Thymus (tissue), 11 donors: ENCODE measurements at regions not wholly inside any gene's neighbourhood (a gene's known extent, or its start where the extent isn't known, plus 50 kb on each side); places are given as distances from the start of the nearest gene placed in this dataset.
"Not testable (repeated sequence)": the region's sequence is repeated elsewhere in the genome, so short reads cannot be mapped to it uniquely, and the experiment has no call there.

Experiments used
- DNase-seq, 9 donors: peaks; one replicate each; pipeline ENCODE4 v3.0.0-alpha.2; 2013; ENCODE audit warnings: low spot score in 9 of 9, low read depth in 6 of 9, missing footprints in 1 of 9
- H3K27ac ChIP-seq, 2 donors: one replicate each; pipeline ENCODE4 v1.5.1; 2013; ENCODE audit warnings: control low read depth in 1 of 2, low read depth in 1 of 2, low read length in 1 of 2, mild to moderate bottlenecking in 1 of 2, moderate library complexity in 1 of 2
- H3K27me3 ChIP-seq, 2 donors: one replicate each; pipeline ENCODE4 v1.5.1; 2013; ENCODE audit warnings: low read length in 1 of 2; ENCODE audit not compliant: control insufficient read depth in 2 of 2, insufficient read depth in 1 of 2
- H3K36me3 ChIP-seq, 2 donors: one replicate each; pipeline ENCODE4 v1.5.1; 2013; ENCODE audit warnings: low read length in 1 of 2, mild to moderate bottlenecking in 1 of 2, moderate library complexity in 1 of 2; ENCODE audit not compliant: control insufficient read depth in 2 of 2, insufficient read depth in 2 of 2
- H3K4me1 ChIP-seq, 2 donors: one replicate each; pipeline ENCODE4 v1.5.1; 2013; ENCODE audit warnings: low read length in 2 of 2; ENCODE audit not compliant: control insufficient read depth in 2 of 2, insufficient read depth in 2 of 2
- H3K4me3 ChIP-seq, 2 donors: one replicate each; pipeline ENCODE4 v1.5.1; 2013; ENCODE audit warnings: low read length in 2 of 2, control low read depth in 1 of 2, mild to moderate bottlenecking in 1 of 2
- H3K9me3 ChIP-seq, 2 donors: one replicate each; pipeline ENCODE4 v1.5.1; 2013; ENCODE audit warnings: low read length in 1 of 2, mild to moderate bottlenecking in 1 of 2; ENCODE audit not compliant: control insufficient read depth in 2 of 2, insufficient read depth in 1 of 2
- WGBS: extraction: QIAGEN DNeasy Blood & Tissue Kit; methylation state at CpG from one replicate; pipeline ENCODE4 v1.1.7; 2013; 5-methylcytosine and 5-hydroxymethylcytosine counted together
- donor health status: healthy.

- no peak overlapping the region for H3K4me3 ChIP-seq
- no peak overlapping the region for H3K27ac ChIP-seq
- 90% methylated on average over 2 of the region's 2 CpGs for WGBS
- no peaks in the 10 kb centered on the region for H3K9me3 ChIP-seq
- no peaks in the 10 kb centered on the region for H3K36me3 ChIP-seq
- DNase-seq = no peak
- H3K27me3 ChIP-seq = no peaks in the 10 kb centered on the region
- no peaks in the 10 kb centered on the region for H3K4me1 ChIP-seq
These were observed 1386.5 kb upstream of the CDH8 start for GRCh38 chr16:63422715-63423114.

DNA sequence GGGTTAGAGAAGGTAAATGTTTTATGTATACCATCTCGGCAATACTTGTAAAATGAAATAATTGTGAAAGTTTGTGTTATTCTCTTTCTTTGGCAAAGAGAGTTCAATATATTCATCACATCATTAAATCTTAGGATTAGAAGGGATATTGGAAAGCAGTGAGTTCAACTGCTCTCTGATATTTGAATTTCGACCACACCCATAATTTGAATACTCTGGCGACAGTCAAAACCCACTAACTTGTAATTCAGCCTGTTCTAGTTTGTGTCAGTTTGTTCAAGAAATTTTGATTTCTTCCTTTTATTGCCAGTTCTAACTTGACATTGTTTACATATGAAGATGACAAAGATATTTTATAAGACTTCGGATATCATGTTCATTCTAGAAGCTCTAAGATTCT, 1380.5 kb upstream of the CDH8 start:
- no peak for DNase-seq
- 90% methylated on average over 4 of the region's 4 CpGs for WGBS
- Histone ChIP-seq H3K9me3 (no peaks in the 10 kb centered on the region), H3K4me3 (no peak overlapping the region), H3K36me3 (no peaks in the 10 kb centered on the region), H3K4me1 (no peaks in the 10 kb centered on the region), H3K27me3 (no peaks in the 10 kb centered on the region), H3K27ac (no peak overlapping the region)

DNA sequence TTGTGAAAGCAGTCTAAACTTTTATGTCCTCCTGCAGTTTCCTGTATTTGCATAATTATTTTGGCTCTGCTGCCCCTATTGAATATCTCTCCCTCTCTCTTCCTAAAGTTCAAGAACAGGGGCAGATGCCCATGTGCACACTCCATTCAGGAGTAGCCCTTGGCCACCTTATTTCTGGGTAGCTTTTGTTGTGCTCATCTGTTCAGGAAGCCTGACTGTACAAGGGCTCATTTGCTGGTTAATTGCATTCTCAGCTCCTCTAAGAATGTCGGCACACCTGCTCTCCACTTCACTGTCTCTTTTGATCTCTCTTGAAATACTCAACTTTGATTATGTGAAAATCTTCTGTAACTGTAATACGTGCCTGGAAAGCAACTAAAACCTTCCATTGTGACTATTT, 1378.8 kb upstream of the CDH8 start:
- Histone ChIP-seq H3K36me3 (no peaks in the 10 kb centered on the region), H3K4me3 (no peak overlapping the region), H3K27ac (no peak overlapping the region), H3K4me1 (no peaks in the 10 kb centered on the region), H3K27me3 (no peaks in the 10 kb centered on the region), H3K9me3 (no peaks in the 10 kb centered on the region)
- 80% methylated on average over 2 of the region's 2 CpGs for WGBS
- no peak for DNase-seq

DNA sequence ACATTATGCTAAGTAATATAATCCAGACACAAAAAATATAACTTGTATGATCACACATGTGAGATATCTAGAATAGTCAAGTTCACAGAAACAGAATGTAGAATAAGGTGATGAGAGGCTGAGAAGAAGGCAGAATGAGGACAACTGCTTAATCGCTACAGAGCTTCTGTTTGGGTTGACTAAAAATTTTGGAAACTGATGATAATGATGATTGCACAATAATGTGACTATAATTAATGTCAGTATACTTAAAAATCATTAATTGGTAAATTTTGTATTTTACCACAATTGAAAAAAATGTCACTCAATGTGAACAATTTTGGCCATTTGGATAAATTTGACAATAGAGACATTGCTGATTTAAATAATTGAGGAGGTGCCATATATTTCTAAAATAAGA, 1374.4 kb upstream of the CDH8 start:
- H3K36me3 ChIP-seq = no peaks in the 10 kb centered on the region
- WGBS = 93% methylated on average over 1 of the region's 1 CpG
- DNase-seq = no peak
- no peaks in the 10 kb centered on the region for H3K27me3 ChIP-seq
- H3K4me1 ChIP-seq = no peaks in the 10 kb centered on the region
- no peaks in the 10 kb centered on the region for H3K9me3 ChIP-seq
- H3K27ac ChIP-seq = no peak overlapping the region
- H3K4me3 ChIP-seq = no peak overlapping the region

DNA sequence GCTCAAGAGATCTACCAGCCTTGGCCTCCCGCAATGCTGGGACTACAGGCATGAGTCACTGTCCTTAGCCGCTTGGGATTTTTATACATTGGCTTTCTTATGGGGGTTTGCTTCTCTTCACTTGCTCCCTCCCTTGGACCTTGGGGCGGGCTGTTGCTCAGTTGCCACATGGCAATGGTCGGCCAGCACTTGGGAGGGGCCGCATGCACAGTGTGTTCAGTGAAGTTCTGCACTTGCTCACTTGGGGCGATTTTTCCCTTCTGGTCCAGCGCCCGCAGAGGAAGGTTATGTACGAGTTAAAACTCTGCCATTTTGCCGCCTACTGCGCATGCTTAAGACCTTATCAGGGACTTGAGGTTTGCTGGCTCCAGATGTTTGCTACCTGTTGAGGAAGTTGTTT, 1367.6 kb upstream of the CDH8 start:
- Histone ChIP-seq H3K36me3 (no peaks in the 10 kb centered on the region), H3K27me3 (no peaks in the 10 kb centered on the region), H3K4me1 (no peaks in the 10 kb centered on the region), H3K27ac (no peak overlapping the region), H3K9me3 (no peaks in the 10 kb centered on the region), H3K4me3 (no peak overlapping the region)
- no peak for DNase-seq
- WGBS = 96% methylated on average over 11 of the region's 11 CpGs

- WGBS = 96% methylated on average over 18 of the region's 18 CpGs
- not testable (repeated sequence) for H3K9me3 ChIP-seq, DNase-seq, H3K27me3 ChIP-seq, H3K27ac ChIP-seq, H3K4me1 ChIP-seq, H3K4me3 ChIP-seq, H3K36me3 ChIP-seq
These were observed 1352.0 kb upstream of the CDH8 start for GRCh38 chr16:63388277-63388676.

- H3K36me3 ChIP-seq = no peaks in the 10 kb centered on the region
- no peaks in the 10 kb centered on the region for H3K9me3 ChIP-seq
- no peak overlapping the region for H3K4me3 ChIP-seq
- H3K27ac ChIP-seq = no peak overlapping the region
- DNase-seq = peak in 1 of 9 donors; percentile 1
- whole genome bisulfite sequencing = 85% methylated on average over 7 of the region's 7 CpGs
- H3K27me3 ChIP-seq = no peaks in the 10 kb centered on the region
- H3K4me1 ChIP-seq = no peaks in the 10 kb centered on the region
These were observed 1349.6 kb upstream of the CDH8 start for GRCh38 chr16:63385714-63386432.

DNA sequence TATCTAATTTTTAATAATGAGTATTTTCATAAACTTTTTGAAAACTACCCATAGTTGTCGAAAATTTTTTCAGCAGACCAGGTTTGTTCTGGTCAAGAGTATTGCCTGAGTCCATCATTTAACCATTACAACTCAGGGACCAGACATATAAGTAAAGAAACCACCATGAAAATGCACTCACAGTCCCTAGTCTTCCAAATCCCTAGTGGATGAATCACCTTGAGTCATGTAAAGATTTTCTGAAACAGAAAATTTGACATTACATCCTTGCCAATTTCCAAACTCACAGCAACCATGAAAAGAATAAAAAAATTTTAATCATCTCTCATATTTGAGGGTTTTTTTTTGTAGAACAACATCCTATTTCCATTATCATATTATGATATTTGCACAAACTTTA, 1337.5 kb upstream of the CDH8 start:
- H3K9me3 ChIP-seq = no peaks in the 10 kb centered on the region
- 82% methylated on average over 1 of the region's 1 CpG for WGBS

DNA sequence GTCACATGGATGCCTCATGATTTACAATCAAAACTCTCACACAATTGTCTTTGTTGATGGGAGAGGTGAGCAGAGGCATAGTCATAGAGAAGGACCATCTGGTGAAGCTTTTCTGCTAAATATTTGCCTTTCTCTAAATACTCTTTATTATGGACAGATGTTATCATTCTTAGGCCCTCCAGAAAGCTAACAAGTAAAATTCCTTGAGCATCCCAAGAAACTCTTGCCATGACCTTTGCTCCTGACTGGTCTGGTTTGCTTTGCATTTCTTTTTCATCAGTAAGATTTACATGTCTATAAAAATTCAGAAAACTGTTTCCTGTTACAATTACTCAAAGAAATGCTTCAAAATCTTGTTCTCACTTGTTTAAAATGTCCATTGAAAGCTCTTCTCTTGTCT, 1336.6 kb upstream of the CDH8 start:
- DNase-seq = no peak
- H3K4me1 ChIP-seq = no peaks in the 10 kb centered on the region
- H3K27ac ChIP-seq = no peak overlapping the region
- H3K4me3 ChIP-seq = no peak overlapping the region
- no peaks in the 10 kb centered on the region for H3K36me3 ChIP-seq
- H3K27me3 ChIP-seq = no peaks in the 10 kb centered on the region
- no peaks in the 10 kb centered on the region for H3K9me3 ChIP-seq

More for the DNA sequence above, 1337.5 kb upstream of the CDH8 start:
- no peak overlapping the region for H3K4me3 ChIP-seq
- H3K36me3 ChIP-seq = no peaks in the 10 kb centered on the region
- H3K4me1 ChIP-seq = no peaks in the 10 kb centered on the region
- H3K27me3 ChIP-seq = no peaks in the 10 kb centered on the region
- DNase-seq = no peak
- H3K27ac ChIP-seq = no peak overlapping the region

GRCh38 chr16:63372283-63372682, 1336.0 kb upstream of the CDH8 start:
- Histone ChIP-seq H3K4me3 (no peak overlapping the region), H3K36me3 (no peaks in the 10 kb centered on the region), H3K27me3 (no peaks in the 10 kb centered on the region), H3K4me1 (no peaks in the 10 kb centered on the region), H3K9me3 (no peaks in the 10 kb centered on the region), H3K27ac (no peak overlapping the region)
- WGBS = 31% methylated on average over 3 of the region's 3 CpGs
- no peak for DNase-seq
